Type B pancreatic cell (in vitro differentiated cells): ENCODE measurements at regions not wholly inside any gene's neighbourhood (a gene's known extent, or its start where the extent isn't known, plus 50 kb on each side); places are given as distances from the start of the nearest gene placed in this dataset.

Source experiments
- DNase-seq: peaks from one replicate; pipeline ENCODE4 v3.0.0; 2021; ENCODE audit warnings: mixed read lengths; ENCODE audit not compliant: unreplicated experiment; ENCODE audit errors: extremely low spot score
- H3K27ac Mint-ChIP-seq: 2 replicates; pipeline ENCODE4 v1.8.0; 2021; ENCODE audit warnings: mild to moderate bottlenecking, mixed read lengths
- H3K27me3 Mint-ChIP-seq: 2 replicates; pipeline ENCODE4 v1.8.0; 2021; ENCODE audit warnings: mixed read lengths
- H3K36me3 Mint-ChIP-seq: 2 replicates; pipeline ENCODE4 v1.8.0; 2021; ENCODE audit warnings: mixed read lengths
- H3K4me1 Mint-ChIP-seq: one replicate; pipeline ENCODE4 v1.8.0; 2021; ENCODE audit warnings: mixed read lengths; ENCODE audit not compliant: unreplicated experiment
- H3K4me3 Mint-ChIP-seq: 2 replicates; pipeline ENCODE4 v1.8.0; 2021; ENCODE audit warnings: mild to moderate bottlenecking, mixed read lengths
- H3K9me3 Mint-ChIP-seq: 2 replicates; pipeline ENCODE4 v1.8.0; 2021; ENCODE audit warnings: mixed read lengths
- CTCF ChIP-seq: fragments of 200-600 bp; sonication (generic); conservative IDR thresholded peaks from 2 replicates; pipeline ENCODE4 v1.5.0; 2021; ENCODE audit warnings: antibody characterized with exemption, mild to moderate bottlenecking

DNA sequence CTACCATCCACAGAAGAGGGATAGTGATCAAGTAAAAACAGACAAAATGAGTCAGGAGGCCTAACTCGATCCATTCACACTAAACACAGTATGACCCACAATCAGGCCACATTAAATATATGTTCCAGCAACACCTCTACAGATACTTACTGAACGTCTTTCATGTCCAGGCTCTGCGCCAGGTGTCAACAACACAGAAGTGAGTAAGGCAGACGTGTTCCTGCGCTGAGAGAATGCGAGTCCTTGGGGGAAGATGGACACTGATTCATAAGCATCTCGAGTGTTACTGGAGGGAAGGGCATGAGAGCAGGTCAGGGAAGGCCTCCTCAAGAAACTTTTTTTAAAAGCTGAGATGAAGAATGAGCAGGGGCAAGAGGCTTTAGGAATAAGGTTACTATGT, 164.3 kb upstream of the CLINT1 start:
- H3K36me3 Mint-ChIP-seq, result no peaks in the 10 kb centered on the region
- H3K27me3 Mint-ChIP-seq, result peaks cover 10% of the 10 kb centered on the region
- TF ChIP-seq CTCF, result no peak
- peaks cover 39% of the 10 kb centered on the region for H3K4me1 Mint-ChIP-seq
- DNase-seq, result no peak
- H3K4me3 Mint-ChIP-seq, result no peak overlapping the region
- H3K27ac Mint-ChIP-seq, result no peak overlapping the region
- H3K9me3 Mint-ChIP-seq, result peaks cover 5% of the 10 kb centered on the region

GRCh38 chr5:158022837-158023236, 163.9 kb upstream of the CLINT1 start:
- H3K9me3 Mint-ChIP-seq, result peaks cover 5% of the 10 kb centered on the region
- H3K27ac Mint-ChIP-seq, result no peak overlapping the region
- no peaks in the 10 kb centered on the region for H3K36me3 Mint-ChIP-seq
- no peak for DNase-seq
- peaks cover 10% of the 10 kb centered on the region for H3K27me3 Mint-ChIP-seq
- H3K4me3 Mint-ChIP-seq, result no peak overlapping the region
- no peak for TF ChIP-seq CTCF
- peaks cover 34% of the 10 kb centered on the region for H3K4me1 Mint-ChIP-seq

DNA sequence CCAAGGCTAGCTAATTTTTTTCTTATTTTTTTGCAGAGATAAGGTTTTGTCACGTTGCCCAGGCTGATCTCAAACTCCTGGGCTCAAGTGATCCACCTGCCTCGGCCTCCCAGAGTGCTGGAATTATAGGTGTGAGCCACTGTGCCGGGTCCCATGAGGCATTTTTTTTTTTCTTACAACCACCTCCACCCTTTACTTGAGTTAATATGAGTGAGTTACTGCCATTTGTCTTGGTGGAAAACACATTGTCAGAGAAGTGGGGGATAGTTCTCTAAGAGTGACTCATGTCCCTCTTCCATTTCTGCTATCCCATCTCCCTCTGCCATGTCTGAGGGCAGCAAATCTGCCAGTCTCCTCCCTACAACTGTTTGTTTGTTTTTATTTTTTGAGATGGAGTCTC, 163.4 kb upstream of the CLINT1 start:
- Mint-ChIP-seq H3K27ac (no peak overlapping the region), H3K4me3 (no peak overlapping the region), H3K36me3 (no peaks in the 10 kb centered on the region), H3K4me1 (peaks cover 33% of the 10 kb centered on the region), H3K9me3 (peaks cover 5% of the 10 kb centered on the region), H3K27me3 (peaks cover 10% of the 10 kb centered on the region)
- no peak for DNase-seq
- no peak for TF ChIP-seq CTCF

DNA sequence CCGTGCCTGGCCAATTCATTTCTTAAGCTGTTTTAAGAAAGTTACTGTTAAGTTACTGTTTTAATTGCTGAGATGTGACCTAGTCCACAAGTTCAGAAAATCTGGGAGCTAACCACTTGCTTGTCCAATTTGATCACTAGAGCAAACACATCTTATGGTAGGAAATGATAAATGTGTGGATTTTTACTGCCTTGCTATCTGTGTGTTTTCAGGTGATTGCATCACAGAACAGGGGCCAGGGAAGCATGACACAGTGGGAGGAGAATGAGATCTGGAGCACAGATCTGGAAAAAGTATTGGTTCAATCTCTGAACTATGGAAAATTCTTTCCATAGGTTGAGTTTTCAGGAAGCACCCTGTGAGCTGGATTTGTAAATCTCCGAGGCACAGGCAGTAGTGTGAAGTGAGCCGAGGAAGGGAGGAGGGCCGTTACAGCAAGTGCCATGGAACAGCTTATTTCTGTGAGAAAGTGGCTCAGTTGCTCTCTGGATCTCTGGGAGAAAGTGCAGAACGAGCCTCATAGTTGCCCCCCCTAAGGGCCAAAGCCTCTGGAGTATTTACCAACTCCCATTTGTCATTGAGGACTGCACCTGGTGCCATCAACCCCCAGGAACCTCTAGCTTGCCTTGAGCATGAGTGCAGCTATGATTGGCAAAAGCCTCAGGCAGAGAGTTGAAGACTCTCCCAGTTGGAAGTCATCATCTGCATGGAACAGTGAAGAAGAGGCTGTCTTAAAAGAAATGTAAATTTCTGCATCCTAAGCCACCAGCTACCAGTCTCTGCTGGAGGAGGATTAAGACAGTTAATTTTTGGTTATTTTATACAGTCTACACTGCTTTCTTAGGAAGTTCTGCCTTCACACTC, 161.8 kb upstream of the CLINT1 start:
- peaks cover 13% of the 10 kb centered on the region for H3K27me3 Mint-ChIP-seq
- H3K27ac Mint-ChIP-seq, result no peak overlapping the region
- no peaks in the 10 kb centered on the region for H3K36me3 Mint-ChIP-seq
- H3K9me3 Mint-ChIP-seq, result peaks cover 5% of the 10 kb centered on the region
- H3K4me1 Mint-ChIP-seq, result peaks cover 30% of the 10 kb centered on the region
- TF ChIP-seq CTCF, result no peak
- DNase-seq, result no peak
- H3K4me3 Mint-ChIP-seq, result no peak overlapping the region

DNA sequence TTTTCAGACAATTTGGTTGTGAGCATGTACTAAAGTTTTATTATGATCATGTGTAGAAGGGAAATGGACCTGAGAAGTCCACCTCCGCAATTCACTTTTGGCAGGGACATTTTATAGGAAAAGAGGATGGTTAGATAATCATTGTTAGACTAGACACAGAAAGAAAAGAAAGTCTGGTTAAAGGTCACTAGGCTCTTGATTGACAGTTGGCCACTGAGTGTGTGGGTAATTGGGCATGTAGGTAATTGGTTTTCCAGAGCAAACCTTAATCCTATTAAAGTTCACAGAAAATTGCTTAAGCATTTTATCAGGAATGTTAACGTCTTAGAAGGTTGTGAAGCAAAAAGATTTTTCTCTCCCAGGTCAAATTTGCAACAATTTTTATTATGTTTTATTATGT, 158.5 kb upstream of the CLINT1 start:
- no peak for DNase-seq
- H3K4me1 Mint-ChIP-seq, result peaks cover 15% of the 10 kb centered on the region
- no peaks in the 10 kb centered on the region for H3K36me3 Mint-ChIP-seq
- no peak overlapping the region for H3K27ac Mint-ChIP-seq
- no peak for TF ChIP-seq CTCF
- H3K27me3 Mint-ChIP-seq, result peaks cover 6% of the 10 kb centered on the region
- no peaks in the 10 kb centered on the region for H3K9me3 Mint-ChIP-seq
- H3K4me3 Mint-ChIP-seq, result no peak overlapping the region
